ENCODE measurements at regions not wholly inside any gene's neighbourhood (a gene's known extent, or its start where the extent isn't known, plus 50 kb on each side); places are given as distances from the start of the nearest gene placed in this dataset.

DNA sequence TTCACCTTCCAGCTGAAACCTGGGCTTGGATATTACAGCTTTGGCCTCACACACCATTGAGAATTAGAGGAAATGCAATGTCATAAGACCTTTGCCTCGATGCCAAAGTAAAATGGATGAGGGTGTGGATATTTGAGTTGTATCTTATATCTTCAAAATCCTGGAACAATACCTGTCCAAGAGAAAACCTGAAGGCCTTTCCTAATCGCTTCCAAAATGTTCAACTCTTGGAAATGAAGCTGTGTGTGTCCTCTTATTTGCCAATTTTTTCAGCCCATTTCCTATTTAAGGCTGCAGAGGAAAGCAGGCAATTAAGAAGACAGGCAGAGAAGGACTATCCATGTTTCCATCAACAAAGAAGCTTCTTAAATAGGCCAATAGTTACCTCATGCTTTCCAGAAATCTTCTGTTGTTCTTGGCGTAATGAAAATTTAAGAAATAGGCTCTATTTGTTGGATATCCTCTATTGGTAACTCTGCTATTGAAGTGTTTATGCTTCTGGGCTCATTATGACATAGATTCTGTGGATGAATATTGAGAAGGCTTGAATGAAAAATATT lies 99.5 kb upstream of the ZBTB20 start:
- no peak for DNase-seq (ENCODE audit: low read depth)
- in situ Hi-C loops (cut with HindIII; ENCODE audit: low pct_unique_long_range_greater_than_20kb, low sequenced_read_pairs) = no loop called here

DNA sequence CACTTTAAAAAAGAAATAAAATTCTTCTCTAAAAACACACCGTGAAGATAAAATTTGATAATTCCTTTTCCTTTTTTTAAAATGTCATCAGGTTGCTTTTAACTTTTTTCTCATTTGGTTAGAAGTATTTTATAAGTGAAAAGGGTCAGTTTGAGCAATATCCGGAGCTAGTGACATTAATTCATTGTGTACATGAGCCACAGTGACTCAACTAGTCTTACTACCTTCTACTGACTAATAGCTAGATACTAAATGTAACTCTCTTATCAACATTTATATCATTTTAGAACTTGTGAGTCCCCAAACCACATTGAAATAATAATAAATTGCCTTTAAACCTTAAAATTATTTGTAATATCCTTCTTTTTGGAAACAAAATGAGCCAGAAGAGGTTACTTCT lies 101.2 kb upstream of the ZBTB20 start:
- no peak for DNase-seq (ENCODE audit: low read depth)
- in situ Hi-C loops (cut with HindIII; ENCODE audit: low pct_unique_long_range_greater_than_20kb, low sequenced_read_pairs) = no loop called here

DNA sequence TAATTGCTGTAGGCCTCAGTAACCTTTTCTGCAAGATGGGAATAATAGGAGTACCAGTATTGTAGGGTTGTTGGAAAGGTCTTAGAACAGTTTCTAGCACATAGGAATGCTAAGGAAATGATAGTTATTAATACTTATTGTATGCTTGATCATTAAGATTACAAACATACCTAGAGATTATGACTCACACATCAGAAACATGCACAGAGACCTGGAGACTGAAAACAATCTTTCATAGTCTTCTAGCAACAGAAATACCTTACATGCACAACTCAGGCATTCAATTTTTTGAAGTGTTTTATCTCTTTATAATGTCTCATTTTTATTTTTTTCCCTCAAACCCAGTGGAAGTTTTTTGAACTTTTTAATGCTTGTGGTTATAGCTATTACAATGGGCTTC lies 104.4 kb upstream of the ZBTB20 start:
- no peak for DNase-seq (ENCODE audit: low read depth)
- in situ Hi-C loops (cut with HindIII; ENCODE audit: low pct_unique_long_range_greater_than_20kb, low sequenced_read_pairs) = no loop called here

GRCh38 chr3:115252679-115253078 lies 105.6 kb upstream of the ZBTB20 start:
- no peak for DNase-seq (ENCODE audit: low read depth)
- in situ Hi-C loops (cut with HindIII; ENCODE audit: low pct_unique_long_range_greater_than_20kb, low sequenced_read_pairs) = no loop called here

DNA sequence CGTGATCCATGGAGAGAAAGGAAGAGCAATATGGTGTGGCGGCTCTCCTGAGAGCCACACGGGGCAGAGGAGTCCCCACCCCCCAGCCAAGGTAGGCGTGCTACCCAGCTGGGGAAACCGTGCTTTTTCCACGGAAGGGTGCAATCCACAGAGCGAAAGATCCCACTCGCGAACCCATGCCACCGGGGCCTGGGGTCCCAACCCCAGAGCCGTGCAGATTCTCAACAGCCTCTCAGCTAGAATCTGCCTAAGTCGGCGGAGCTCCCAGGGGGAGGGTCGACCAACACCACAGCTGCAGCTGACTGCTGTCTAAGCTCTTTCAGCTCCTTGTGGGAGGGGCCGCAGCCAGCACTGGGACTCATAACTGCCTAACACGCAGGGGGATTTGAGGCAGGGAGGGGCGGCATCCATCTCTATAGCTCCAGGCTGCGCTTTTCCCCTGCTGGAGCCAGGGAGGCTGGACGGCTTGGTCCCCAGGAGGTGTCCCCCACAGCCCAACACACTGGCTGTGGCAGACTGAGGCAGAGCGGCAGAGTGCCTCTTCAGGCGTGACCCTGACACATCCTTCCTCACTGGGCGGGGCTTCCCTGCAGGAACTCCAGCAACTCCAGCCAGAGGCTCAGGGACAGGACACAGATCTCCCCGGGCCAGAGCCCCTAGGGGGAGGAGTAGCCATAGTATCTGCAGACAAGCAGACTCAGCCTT lies 107.6 kb upstream of the ZBTB20 start:
- no peak for DNase-seq (ENCODE audit: low read depth)
- in situ Hi-C loops (cut with HindIII; ENCODE audit: low pct_unique_long_range_greater_than_20kb, low sequenced_read_pairs) = no loop called here

- no peak for DNase-seq (ENCODE audit: low read depth)
- in situ Hi-C loops (cut with HindIII; ENCODE audit: low pct_unique_long_range_greater_than_20kb, low sequenced_read_pairs) = no loop called here
Observed at GRCh38 chr3:115255197-115255585, 108.1 kb upstream of the ZBTB20 start.

DNA sequence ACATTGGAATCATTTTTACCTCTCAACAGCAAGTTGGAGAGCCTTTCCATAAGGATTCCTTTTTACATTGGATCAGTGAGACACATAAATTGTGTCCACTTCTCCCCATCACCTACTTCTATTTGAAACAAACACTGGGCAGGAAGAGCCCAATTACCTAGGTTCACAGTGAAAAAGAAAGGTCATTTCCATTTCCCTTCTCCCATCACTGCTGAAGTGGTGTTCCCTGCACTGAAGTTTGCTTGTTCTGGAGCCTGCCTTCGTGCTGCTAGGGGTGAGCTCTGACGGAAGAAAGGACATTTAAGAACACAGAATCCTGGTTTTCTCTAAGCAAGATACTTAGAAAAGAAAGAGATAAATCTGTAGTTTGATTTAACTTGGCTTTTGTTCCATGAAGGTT lies 123.8 kb upstream of the ZBTB20 start:
- in situ Hi-C loops (cut with HindIII; ENCODE audit: low pct_unique_long_range_greater_than_20kb, low sequenced_read_pairs) = no loop called here
- no peak for DNase-seq (ENCODE audit: low read depth)

- DNase-seq (ENCODE audit: low read depth) = peak; percentile 25
- in situ Hi-C loops (cut with HindIII; ENCODE audit: low pct_unique_long_range_greater_than_20kb, low sequenced_read_pairs) = no loop called here
Observed at GRCh38 chr3:115272036-115272824, 125.1 kb upstream of the ZBTB20 start.

GRCh38 chr3:115275896-115276295 lies 128.8 kb upstream of the ZBTB20 start:
- no peak for DNase-seq (ENCODE audit: low read depth)
- in situ Hi-C loops (cut with HindIII; ENCODE audit: low pct_unique_long_range_greater_than_20kb, low sequenced_read_pairs) = no loop called here

GRCh38 chr3:115279939-115280338 lies 132.9 kb upstream of the ZBTB20 start:
- in situ Hi-C loops (cut with HindIII; ENCODE audit: low pct_unique_long_range_greater_than_20kb, low sequenced_read_pairs) = no loop called here
- no peak for DNase-seq (ENCODE audit: low read depth)

- no peak for DNase-seq (ENCODE audit: low read depth)
- in situ Hi-C loops (cut with HindIII; ENCODE audit: low pct_unique_long_range_greater_than_20kb, low sequenced_read_pairs) = no loop called here
Observed at GRCh38 chr3:115280506-115280905, 133.4 kb upstream of the ZBTB20 start.

DNA sequence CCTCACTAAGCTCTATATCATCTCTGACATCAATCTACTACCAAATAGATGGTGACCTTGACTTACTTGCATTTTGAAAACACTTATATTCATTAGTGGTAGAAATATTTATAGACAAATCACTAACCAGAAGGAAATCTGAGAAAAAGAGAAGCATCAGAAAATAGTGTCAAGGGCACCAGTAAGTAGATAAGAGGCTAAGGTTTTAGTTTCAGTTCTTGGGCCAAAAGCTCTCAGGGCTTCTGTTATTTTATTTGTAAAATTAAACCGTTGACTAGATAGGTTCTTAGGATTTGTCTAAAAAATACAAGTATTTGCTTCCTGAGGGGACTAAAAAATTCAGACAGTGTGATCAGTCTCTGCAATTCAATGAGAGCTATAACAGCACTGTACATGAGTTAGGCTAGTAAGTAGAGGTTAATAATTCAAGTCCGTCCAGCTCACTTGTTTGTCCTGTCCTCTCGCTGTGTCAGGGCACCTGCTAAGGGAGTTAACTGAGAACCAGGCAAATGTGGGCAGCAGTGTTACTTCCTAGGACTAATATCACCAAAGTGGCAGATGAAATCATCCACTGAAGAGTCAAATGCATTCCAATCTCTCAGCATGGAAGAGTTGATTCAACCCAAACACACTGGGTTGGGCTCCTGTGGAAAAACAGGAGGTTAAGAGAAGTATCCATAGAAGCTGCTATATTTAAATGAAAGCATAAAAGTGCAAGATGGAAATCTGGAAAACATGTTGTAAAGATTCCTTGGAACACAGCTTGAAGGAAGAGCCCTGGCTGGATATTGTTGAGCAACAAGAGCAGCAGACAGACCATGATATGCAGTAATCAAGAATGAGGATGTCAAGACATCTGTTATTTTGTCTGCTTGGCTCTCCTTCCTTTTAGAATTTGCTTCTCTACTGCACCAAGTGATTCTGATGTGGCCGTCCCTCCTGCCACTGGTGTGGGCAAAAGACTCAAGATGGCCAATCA lies 134.9 kb upstream of the ZBTB20 start:
- no peak for DNase-seq (ENCODE audit: low read depth)
- in situ Hi-C loops (cut with HindIII; ENCODE audit: low pct_unique_long_range_greater_than_20kb, low sequenced_read_pairs) = no loop called here

- peak; percentile 42 for DNase-seq (ENCODE audit: low read depth)
- in situ Hi-C loops (cut with HindIII; ENCODE audit: low pct_unique_long_range_greater_than_20kb, low sequenced_read_pairs) = no loop called here
Observed at GRCh38 chr3:115284980-115285379, 137.9 kb upstream of the ZBTB20 start.

GRCh38 chr3:115286529-115287197 lies 139.6 kb upstream of the ZBTB20 start:
- in situ Hi-C loops (cut with HindIII; ENCODE audit: low pct_unique_long_range_greater_than_20kb, low sequenced_read_pairs) = no loop called here

GRCh38 chr3:115287198-115287597 lies 140.1 kb upstream of the ZBTB20 start:
- in situ Hi-C loops (cut with HindIII; ENCODE audit: low pct_unique_long_range_greater_than_20kb, low sequenced_read_pairs) = no loop called here
- no peak for DNase-seq (ENCODE audit: low read depth)

More at GRCh38 chr3:115286529-115287197, 139.6 kb upstream of the ZBTB20 start:
- peak; percentile 14 for DNase-seq (ENCODE audit: low read depth)

DNA sequence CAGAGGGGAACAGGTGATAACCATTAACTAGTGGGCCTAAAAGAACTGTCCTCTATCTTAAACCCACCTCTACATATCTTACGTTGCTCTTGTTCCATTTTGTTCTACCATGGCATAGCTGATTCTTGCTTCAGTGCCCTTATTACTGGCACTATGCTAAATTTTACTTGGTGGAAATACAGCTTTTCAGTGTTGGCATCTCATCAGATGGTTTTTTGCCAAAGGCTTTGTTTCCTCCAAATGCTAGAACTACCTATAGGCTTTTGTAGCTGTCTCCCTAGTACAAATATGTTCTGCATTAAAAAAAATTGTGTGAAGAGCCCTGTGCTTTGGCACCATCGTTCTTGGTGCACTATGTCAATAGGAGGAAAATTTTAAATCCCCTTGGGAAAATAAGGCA lies 145.0 kb upstream of the ZBTB20 start:
- in situ Hi-C loops (cut with HindIII; ENCODE audit: low pct_unique_long_range_greater_than_20kb, low sequenced_read_pairs) = no loop called here
- DNase-seq (ENCODE audit: low read depth) = no peak

GRCh38 chr3:115292677-115293165 lies 145.6 kb upstream of the ZBTB20 start:
- in situ Hi-C loops (cut with HindIII; ENCODE audit: low pct_unique_long_range_greater_than_20kb, low sequenced_read_pairs) = no loop called here
- DNase-seq (ENCODE audit: low read depth) = no peak

GRCh38 chr3:115293321-115293720 lies 146.2 kb upstream of the ZBTB20 start:
- DNase-seq (ENCODE audit: low read depth) = no peak
- in situ Hi-C loops (cut with HindIII; ENCODE audit: low pct_unique_long_range_greater_than_20kb, low sequenced_read_pairs) = no loop called here

All from Caki2 (cell line).